Renal cortical epithelial cell (primary cell): ENCODE measurements at regions not wholly inside any gene's neighbourhood (a gene's known extent, or its start where the extent isn't known, plus 50 kb on each side); places are given as distances from the start of the nearest gene placed in this dataset.

Experiments used
- DNase-seq: peaks from one replicate; pipeline ENCODE4 v3.0.0-alpha.2; 2011; ENCODE audit warnings: low read depth

GRCh38 chr22:48456449-48456848, 1371.2 kb downstream of the BRD1 start:
- DNase-seq, result no peak

- no peak for DNase-seq
Measured at GRCh38 chr22:48453751-48454485, 1373.8 kb downstream of the BRD1 start.

DNA sequence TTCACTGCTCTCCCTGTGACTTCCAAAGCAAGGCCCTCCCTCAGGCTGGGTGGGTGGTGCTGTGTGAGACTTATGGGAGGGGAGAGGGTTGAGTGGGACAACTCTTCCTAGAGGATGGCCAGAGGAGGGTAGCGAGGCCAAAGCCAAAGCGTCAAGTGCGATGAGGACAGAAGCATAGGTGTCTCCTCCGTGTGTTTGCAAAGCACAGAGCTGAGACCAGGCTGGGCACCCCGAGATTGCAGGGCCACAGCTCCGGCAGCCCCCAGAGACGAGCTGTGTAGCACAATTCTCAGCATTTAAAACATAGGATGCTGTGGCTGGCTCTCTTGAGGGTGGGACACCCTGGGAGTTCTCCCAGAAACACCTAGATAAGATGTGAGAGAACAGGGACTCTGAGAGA, 1374.5 kb downstream of the BRD1 start:
- DNase-seq, result no peak

DNA sequence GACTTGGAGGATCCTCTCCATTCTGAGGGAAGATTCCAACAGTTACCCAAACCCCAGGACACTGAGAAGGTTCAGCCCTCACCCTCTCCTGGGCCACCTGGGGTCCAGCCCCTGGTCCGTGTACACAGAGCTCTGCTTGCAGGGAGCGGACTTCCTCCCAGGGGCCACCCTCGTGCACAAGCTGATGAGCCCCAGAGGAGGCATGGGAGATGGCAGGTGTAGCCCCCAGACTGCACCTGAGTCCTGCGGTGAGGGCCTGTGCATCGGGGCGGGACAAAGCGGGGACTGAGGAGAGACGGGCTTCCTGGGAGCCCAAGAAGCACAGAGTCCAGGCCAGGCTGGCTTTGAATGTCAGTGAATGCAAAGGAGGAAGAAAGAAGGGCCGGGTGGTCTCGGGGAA, 1374.9 kb downstream of the BRD1 start:
- DNase-seq, result no peak

DNA sequence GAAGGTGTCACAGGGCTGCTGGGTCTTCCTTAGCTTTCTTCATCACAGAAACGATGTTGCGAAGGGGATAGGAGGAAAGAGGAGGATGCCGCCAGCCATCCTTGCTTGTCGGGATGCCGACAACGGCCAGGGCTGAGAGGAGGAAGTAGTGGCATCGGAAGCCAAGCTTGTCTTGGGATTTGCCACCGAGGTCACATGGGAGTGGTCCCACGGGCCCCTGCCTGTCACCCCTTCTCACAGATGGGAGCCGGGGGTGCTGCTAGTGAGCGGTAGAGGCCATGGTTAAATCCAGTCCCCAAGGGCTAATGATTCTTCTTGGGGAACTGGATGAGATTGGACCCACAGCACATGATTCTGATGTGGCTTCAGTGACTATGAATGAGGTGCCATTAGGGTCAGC, 1375.8 kb downstream of the BRD1 start:
- no peak for DNase-seq

DNA sequence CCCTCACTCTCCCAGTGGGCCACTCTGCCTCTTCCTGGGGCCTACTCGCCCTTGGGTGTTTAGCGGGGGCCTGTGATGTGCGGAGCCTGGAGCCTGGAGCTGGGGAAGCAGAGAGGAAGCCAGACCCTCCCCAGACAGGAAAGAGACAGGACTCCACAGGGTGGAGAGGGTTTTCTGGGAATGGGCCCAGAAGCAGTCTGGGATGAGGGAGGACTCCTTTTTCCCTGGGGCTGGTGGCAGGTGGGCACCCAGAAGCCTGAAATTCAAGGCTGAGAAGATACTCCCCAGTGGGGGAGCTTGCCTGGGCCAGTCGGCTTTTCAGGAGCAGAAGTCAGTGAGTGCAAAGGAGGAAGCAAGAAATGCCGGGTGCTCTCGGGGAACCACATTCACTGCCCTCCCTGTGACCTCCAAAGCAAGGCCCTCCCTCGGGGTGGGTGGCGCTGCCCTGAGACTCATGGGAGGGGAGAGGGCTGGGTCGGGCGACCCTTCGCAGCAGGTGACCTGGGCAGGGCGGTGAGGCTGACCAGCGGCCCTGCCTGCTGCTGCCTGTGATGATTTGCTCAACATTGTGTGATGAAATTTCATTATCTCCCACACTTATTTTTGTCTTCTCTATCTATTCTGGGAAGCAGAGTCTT, 1377.4 kb downstream of the BRD1 start:
- no peak for DNase-seq

- DNase-seq, result no peak
Measured at GRCh38 chr22:48449466-48450187, 1378.0 kb downstream of the BRD1 start.

GRCh38 chr22:48448821-48449220, 1378.9 kb downstream of the BRD1 start:
- DNase-seq, result no peak

DNA sequence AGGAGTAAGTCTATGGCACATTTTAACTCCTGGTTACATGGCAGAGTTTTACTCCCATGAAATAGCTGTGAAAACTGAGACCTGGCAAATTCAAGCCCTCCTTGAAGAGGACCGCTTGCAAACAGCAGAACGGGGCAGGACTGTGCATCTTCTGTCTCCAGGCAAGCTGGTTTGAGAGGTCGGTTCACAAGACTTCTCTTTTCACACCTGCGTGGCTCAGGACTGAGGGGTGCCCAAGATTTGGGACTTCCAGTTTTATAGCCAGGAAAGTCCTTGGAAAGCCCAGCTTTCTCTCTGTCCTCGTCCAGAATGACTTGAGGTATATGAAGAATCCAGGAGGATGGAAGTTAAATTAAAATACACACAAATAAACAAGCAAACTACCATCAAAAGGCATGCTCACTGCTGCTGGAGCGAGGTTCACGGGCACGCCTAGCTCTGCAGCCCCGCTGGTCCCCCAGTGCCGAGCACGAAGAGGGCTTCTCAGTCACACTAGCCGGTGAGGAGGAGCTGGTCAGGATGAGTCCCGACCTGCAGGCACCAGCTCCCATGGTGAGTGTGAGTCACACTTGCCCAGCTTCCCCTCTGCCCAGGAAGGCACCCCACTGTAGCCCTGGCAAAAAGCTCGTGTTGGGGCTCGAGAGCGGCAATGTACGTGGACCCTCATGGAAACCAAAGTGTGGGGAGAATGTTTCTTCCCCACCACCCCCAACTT, 1382.4 kb downstream of the BRD1 start:
- no peak for DNase-seq

GRCh38 chr22:48444320-48445112, 1383.2 kb downstream of the BRD1 start:
- DNase-seq, result no peak

GRCh38 chr22:48443680-48444079, 1384.0 kb downstream of the BRD1 start:
- DNase-seq, result no peak

- no peak for DNase-seq
Measured at GRCh38 chr22:48442663-48443062, 1385.0 kb downstream of the BRD1 start.

DNA sequence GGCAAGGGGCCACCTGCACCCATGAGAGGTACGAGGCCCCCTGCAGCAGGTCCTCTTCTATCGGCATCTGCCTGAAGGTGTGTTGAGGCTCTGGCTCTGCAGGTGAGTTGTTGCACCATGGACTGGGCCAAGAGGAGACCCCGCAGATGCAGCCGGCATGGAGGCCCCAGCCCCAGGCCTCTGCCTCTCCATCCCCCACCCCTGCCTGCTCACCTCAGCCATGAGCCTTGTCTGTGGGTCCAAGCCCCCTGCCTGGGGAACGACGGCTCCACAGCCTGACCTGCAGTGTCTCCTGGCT, 1386.2 kb downstream of the BRD1 start:
- no peak for DNase-seq

- no peak for DNase-seq
Measured at GRCh38 chr22:48440673-48441552, 1386.8 kb downstream of the BRD1 start.

DNA sequence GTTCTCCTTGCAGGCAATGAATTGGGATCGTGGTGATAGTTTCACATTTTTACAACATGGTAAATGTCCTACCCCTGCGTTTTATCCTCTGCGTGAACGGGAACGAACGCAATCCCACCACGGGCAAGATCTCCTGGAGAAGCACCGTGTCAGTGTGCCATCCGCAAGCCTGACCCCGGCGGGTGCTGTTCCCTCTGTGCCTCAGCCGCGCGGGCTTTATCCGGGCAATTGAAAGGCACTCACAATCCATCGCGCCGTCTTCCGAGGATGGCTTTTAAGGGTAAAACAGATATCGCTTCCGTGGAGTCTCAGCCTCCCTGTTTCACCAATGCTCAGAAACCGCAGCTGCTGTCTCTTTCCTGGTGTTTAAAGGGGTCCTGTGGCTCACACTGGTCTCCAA, 1387.5 kb downstream of the BRD1 start:
- DNase-seq, result no peak

GRCh38 chr22:48439560-48440135, 1388.0 kb downstream of the BRD1 start:
- no peak for DNase-seq

DNA sequence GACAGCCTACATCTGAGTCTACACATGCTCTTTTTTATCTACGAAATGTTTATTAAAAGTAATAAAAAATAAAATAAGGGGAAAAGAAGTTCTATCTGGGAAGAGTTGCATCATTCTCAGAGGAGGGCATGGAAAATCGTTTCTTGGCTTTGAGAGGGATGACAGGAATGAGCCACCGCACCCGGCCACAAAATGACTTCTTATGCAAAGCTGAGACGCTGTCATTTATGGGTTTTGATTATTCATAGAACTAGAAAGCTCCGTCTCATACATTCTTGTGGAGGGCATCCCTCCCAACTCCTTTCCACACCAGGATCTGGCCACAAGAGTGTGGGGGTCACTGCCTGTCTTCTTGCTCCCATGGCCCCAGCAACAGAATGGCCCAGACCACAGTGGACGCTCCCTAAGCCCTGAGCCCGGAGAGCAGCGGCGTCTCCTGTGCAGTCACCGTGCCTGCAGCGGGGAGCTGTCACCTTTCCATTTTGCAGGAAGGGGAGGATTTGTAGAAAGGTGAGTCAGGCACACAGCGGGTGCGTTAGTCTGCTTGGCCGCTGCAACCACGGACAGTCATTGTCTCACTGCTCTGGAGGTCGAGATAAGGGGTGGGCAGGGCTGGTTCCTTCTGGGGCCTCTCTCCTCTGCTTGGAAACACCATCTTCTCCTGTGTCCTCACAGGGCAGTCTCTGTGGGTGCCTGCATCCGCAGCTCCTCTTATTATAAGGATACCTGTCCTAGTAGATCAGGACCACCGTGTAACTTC, 1388.7 kb downstream of the BRD1 start:
- no peak for DNase-seq

GRCh38 chr22:48438096-48438495, 1389.6 kb downstream of the BRD1 start:
- no peak for DNase-seq

- no peak for DNase-seq
Measured at GRCh38 chr22:48436201-48436931, 1391.3 kb downstream of the BRD1 start.
